Effector memory CD4-positive, alpha-beta T cell (primary cell): ENCODE measurements at regions not wholly inside any gene's neighbourhood (a gene's known extent, or its start where the extent isn't known, plus 50 kb on each side); places are given as distances from the start of the nearest gene placed in this dataset.

Experiments
- DNase-seq, 3 donors: peaks; one replicate each; pipeline ENCODE4 v3.0.0-alpha.2; 2020
- H3K27ac ChIP-seq: 2 replicates; pipeline ENCODE4 v1.7.0; 2013; ENCODE audit warnings: mild to moderate bottlenecking, low read length, moderate library complexity; ENCODE audit not compliant: insufficient read depth, poor library complexity, severe bottlenecking
- H3K27me3 ChIP-seq: replicated peaks from 2 replicates; pipeline ENCODE4 v1.7.0; 2013; ENCODE audit warnings: mild to moderate bottlenecking, low read length; ENCODE audit not compliant: insufficient read depth, control insufficient read depth, poor library complexity, severe bottlenecking
- H3K36me3 ChIP-seq: 2 replicates; pipeline ENCODE4 v1.7.0; 2013; ENCODE audit warnings: mild to moderate bottlenecking, low read length, moderate library complexity; ENCODE audit not compliant: control insufficient read depth, insufficient read depth
- H3K4me1 ChIP-seq: 2 replicates; pipeline ENCODE4 v1.7.0; 2013; ENCODE audit warnings: low read length, mild to moderate bottlenecking; ENCODE audit not compliant: control insufficient read depth, insufficient read depth, poor library complexity, severe bottlenecking
- H3K4me3 ChIP-seq: 2 replicates; pipeline ENCODE4 v1.7.0; 2013; ENCODE audit warnings: low read length, low read depth, mild to moderate bottlenecking; ENCODE audit not compliant: insufficient read depth, poor library complexity, severe bottlenecking
- H3K9me3 ChIP-seq: 2 replicates; pipeline ENCODE4 v1.7.0; 2013; ENCODE audit warnings: mild to moderate bottlenecking, low read length, moderate library complexity; ENCODE audit not compliant: control insufficient read depth

DNA sequence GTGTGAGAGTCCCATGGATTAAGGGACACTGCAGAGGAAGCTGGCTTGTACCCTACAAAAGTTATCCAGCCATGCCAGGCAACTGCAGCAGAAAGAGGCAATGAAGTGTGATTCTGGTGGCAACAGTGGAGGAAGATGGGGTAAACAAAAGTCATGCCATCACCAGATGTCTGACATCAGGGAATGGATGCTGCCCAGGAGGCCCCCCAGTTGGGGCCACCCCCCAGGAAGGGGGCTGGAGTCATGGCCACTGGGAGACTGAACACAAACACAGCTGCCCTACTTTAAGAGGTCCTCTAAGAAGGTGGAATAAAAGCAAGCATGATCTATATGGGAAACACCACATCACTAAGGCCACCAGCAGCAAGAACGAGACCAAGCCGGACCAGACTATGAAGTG, 235.3 kb downstream of the KLF12 start:
- no peak for DNase-seq

DNA sequence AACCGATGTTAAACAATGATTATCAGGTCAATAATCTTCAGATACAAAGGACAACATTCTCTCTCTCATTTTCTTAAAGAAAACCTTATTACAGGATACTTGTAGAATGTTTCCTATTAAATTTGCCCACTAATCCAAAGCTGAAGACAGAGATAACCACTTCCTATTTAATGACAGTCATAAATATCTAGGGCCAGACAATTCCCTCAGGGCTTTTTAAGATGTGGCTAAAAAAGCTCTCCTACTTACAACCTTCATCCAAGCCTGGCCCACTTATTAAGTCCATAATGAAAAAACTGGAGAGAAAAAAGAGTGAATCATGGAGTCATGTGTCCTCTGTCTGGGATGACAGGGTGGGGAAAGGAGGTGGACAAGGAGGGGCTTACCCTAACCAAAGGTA, 235.9 kb downstream of the KLF12 start:
- Histone ChIP-seq H3K4me1 (no peaks in the 10 kb centered on the region), H3K27ac (no peak overlapping the region), H3K4me3 (no peak overlapping the region), H3K9me3 (no peaks in the 10 kb centered on the region), H3K27me3 (no peaks in the 10 kb centered on the region), H3K36me3 (no peaks in the 10 kb centered on the region)
- no peak for DNase-seq

More for the DNA sequence above, 235.3 kb downstream of the KLF12 start:
- no peak overlapping the region for H3K4me3 ChIP-seq
- H3K4me1 ChIP-seq, result no peaks in the 10 kb centered on the region
- no peaks in the 10 kb centered on the region for H3K36me3 ChIP-seq
- no peaks in the 10 kb centered on the region for H3K27me3 ChIP-seq
- no peaks in the 10 kb centered on the region for H3K9me3 ChIP-seq
- no peak overlapping the region for H3K27ac ChIP-seq

DNA sequence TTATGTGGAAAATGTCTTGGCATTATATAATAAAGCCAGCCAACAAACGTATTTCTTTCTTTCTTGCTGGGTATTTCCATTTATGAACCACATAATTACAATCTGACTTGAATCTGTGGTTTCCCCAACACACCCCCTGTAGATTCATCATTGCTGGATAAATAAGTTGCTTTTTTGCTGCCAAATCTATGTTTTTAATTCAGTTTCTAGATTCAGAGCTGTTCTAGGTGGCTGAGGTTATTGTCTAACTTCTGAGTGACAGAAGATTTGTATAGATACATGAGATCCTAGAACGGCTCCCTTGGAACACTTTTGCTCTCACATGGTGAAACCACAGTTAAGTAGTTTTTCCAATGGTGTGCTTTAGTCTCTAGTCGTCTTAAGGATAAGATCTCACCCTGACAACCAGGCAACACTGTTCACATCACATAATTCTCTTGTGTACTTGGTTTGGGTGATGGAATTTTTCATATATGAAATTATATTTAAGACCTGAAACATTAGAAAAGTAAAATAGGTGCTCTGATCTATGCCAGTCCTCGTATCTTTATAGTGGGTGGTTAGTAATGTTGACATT, 239.1 kb downstream of the KLF12 start:
- H3K27ac ChIP-seq, result no peak overlapping the region

DNA sequence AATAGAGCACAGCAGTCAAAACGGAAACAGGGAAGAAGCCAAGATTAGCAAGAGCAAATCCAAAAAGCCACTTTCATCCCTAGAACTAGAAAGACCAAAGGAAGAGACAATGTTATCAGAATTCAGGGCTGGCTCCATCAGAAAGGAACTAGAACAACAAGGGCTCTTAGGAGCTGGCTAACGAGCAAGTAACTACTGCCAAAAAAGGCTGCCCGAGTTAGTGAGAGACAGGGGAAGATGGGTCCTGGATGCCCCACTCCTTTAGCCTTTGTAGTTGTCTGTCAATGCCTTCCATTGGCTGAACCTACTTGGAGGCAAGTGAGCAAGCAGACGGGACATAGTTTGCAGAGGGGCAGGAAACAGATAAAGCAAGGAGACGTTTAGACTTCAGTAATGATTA, 240.4 kb downstream of the KLF12 start:
- Histone ChIP-seq H3K27me3 (no peaks in the 10 kb centered on the region), H3K36me3 (no peaks in the 10 kb centered on the region), H3K4me3 (no peak overlapping the region), H3K9me3 (no peaks in the 10 kb centered on the region), H3K4me1 (no peaks in the 10 kb centered on the region), H3K27ac (no peak overlapping the region)
- DNase-seq, result no peak

More for the DNA sequence above, 239.1 kb downstream of the KLF12 start:
- Histone ChIP-seq H3K9me3 (no peaks in the 10 kb centered on the region), H3K36me3 (no peaks in the 10 kb centered on the region), H3K27me3 (no peaks in the 10 kb centered on the region), H3K4me1 (no peaks in the 10 kb centered on the region), H3K4me3 (no peak overlapping the region)
- no peak for DNase-seq

DNA sequence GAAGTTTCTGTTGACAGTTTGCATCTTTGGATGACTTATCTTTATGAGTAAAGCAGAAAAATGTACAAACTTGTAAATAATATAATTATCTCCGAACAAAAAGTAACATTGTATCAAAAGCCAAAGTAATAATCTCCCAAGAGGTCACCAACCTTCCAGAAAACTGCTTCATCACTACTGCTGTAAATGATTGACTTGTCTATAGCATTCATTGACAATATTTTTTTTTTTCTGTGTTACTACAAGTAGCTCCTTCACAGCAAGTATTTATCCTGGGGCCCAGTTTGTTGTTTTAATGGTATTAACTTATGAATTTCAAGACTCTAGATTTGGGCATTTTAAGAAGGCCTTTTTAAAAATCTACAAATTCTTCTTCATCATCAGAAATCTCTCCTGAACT, 242.4 kb downstream of the KLF12 start:
- H3K4me1 ChIP-seq, result no peaks in the 10 kb centered on the region
- DNase-seq, result no peak
- H3K27me3 ChIP-seq, result no peaks in the 10 kb centered on the region
- no peak overlapping the region for H3K4me3 ChIP-seq
- H3K36me3 ChIP-seq, result no peaks in the 10 kb centered on the region
- H3K27ac ChIP-seq, result no peak overlapping the region
- H3K9me3 ChIP-seq, result no peaks in the 10 kb centered on the region

DNA sequence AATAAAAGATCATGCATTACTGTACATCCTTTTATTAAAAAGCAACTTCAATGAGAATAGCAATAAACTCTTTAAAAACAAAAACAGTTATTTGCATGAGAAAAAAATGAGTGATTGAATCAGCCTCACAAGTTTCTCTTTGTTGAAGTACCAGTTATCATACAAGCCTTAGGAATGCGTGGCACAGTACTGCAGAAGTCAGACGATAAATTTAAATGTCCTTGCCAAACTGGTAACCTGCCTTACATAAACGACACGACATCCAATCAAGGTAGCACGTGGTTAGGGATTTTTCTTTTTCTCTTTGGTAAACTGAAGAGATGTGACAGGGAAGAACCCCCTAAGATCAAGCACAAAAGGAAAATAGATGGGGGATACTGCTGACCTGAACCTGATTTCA, 251.0 kb downstream of the KLF12 start:
- no peaks in the 10 kb centered on the region for H3K9me3 ChIP-seq
- no peak overlapping the region for H3K27ac ChIP-seq
- H3K36me3 ChIP-seq, result no peaks in the 10 kb centered on the region
- no peak overlapping the region for H3K4me3 ChIP-seq
- DNase-seq, result no peak
- no peaks in the 10 kb centered on the region for H3K27me3 ChIP-seq
- peaks cover 16% of the 10 kb centered on the region for H3K4me1 ChIP-seq

DNA sequence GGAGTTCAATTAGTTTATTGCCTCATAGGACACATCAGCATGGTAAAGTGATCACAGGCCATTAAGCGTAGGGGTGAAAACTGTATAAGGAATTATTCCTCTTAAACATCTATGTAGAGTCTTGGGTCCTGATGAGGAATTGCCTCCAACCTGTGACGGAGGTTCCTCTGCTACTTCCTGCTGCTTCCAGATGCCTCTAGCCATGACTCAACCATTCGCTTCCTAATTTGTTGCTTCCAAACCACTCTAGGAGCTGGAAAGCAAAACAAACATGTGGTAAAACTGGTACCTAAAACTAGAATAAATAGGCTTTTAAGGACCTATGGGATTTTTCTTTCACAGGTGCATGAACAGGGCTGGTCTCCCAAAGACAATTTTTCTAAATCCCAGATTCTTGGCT, 253.8 kb downstream of the KLF12 start:
- H3K27ac ChIP-seq, result no peak overlapping the region
- no peak overlapping the region for H3K4me3 ChIP-seq
- H3K9me3 ChIP-seq, result no peaks in the 10 kb centered on the region
- no peak for DNase-seq
- H3K27me3 ChIP-seq, result no peaks in the 10 kb centered on the region
- H3K4me1 ChIP-seq, result peaks cover 16% of the 10 kb centered on the region
- no peaks in the 10 kb centered on the region for H3K36me3 ChIP-seq

DNA sequence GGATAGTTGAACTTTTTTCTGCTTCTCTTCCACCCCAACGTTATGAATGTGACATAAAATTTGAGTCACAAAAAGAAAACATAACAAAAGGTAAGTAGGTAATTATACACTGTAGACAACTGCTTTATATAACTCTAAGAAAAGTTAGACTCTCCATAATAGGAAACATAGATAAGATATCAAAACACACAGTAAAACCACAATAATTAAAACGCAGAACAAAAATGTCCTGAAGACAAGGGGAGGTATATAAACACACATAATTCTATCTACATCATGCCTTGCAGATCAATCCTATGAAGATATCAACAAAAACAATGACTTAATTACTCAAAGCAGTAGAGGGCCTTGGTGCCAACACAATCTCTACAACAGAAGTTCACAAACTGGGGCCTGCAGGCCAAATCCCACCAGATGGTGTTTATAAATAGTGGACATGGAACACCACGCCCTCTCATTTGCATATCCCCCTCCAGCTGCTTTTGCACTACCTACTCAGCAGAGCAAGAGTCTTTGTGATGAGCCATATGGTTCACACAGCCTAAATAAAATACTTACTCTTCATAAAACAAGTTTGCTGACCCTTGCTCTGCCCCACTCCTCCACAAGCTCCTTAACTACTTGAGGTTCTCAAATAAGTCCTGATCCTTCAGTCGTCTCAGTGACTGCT, 254.7 kb downstream of the KLF12 start:
- Histone ChIP-seq H3K4me3 (no peak overlapping the region), H3K27ac (no peak overlapping the region), H3K27me3 (no peaks in the 10 kb centered on the region), H3K4me1 (peaks cover 16% of the 10 kb centered on the region), H3K36me3 (no peaks in the 10 kb centered on the region), H3K9me3 (no peaks in the 10 kb centered on the region)
- DNase-seq, result no peak

DNA sequence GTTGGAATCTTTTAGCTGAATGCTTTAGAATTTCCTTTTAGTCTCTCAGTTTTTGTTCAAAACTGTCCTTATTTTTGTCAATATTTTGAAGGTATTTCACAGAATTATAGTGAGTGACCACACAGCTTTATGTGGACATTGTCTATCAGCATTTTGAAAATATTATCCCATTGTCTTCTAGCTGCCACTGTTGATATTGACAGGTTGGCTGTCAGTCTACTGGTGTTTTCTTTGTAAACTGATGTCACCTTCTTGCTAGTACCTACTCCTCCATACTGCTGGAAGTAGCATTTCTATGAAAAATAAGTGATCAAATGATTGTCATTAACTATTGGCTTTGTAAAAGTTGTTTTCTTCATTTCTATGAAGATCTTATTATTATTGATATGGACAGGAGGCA, 256.8 kb downstream of the KLF12 start:
- Histone ChIP-seq H3K9me3 (no peaks in the 10 kb centered on the region), H3K4me3 (no peak overlapping the region), H3K27me3 (no peaks in the 10 kb centered on the region), H3K27ac (no peak overlapping the region), H3K4me1 (peaks cover 16% of the 10 kb centered on the region), H3K36me3 (no peaks in the 10 kb centered on the region)
- no peak for DNase-seq

DNA sequence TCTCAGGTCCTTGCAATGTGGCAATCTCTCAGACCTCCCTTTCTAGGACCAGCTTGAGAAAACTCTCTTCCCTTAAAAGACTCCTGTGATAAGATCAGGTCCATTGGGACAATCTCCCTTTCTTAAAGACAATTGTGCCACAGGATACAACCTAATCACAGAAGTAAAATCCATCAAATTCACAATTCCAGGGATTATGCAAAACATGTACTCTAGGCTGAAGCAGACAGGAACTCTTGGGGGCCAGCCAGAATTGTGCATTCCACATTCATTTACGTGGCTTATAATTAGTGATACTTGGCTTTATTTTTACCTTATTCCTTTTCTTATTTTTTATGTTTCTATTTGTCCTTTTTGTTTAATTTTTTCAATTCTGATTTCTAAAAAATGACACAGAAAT, 257.9 kb downstream of the KLF12 start:
- no peak for DNase-seq

More for the DNA sequence above, 257.9 kb downstream of the KLF12 start:
- no peaks in the 10 kb centered on the region for H3K36me3 ChIP-seq
- no peaks in the 10 kb centered on the region for H3K9me3 ChIP-seq
- H3K27me3 ChIP-seq, result no peaks in the 10 kb centered on the region
- peaks cover 16% of the 10 kb centered on the region for H3K4me1 ChIP-seq
- H3K27ac ChIP-seq, result no peak overlapping the region
- no peak overlapping the region for H3K4me3 ChIP-seq
